ENCODE measurements at regions not wholly inside any gene's neighbourhood (a gene's known extent, or its start where the extent isn't known, plus 50 kb on each side); places are given as distances from the start of the nearest gene placed in this dataset.

- intact Hi-C loops (cut with micrococcal nuclease; ENCODE audit: unreplicated experiment) = no loop called here
- H2AFZ ChIP-seq (ENCODE audit: low read length) = no peak overlapping the region
- ChIA-PET CTCF (ENCODE audit: unreplicated experiment) (interaction anchor here (0.7 kb wide), 1 partner anchor 11 kb away, joined by 4 read pairs; no protein-coding TSS in a partner anchor), POLR2A (no interaction called here)
- DNase-seq (ENCODE audit: low spot score) = no peak
- no peak overlapping the region for H3K4me2 ChIP-seq (ENCODE audit: low read length)
- H3K27ac ChIP-seq (ENCODE audit: low read depth, low read length, poor library complexity, severe bottlenecking) = no peak overlapping the region
- BruUV-seq (replicated peaks) = no TSS peak
- TF ChIP-seq CTCF (conservative IDR thresholded peaks at IDR 0.05; ENCODE audit: low read length) = no peak
- TF ChIP-seq EZH2phosphoT487 (IDR thresholded peaks at IDR 0.05; ENCODE audit: borderline replicate concordance, low read depth, low read length) = no peak
- H4K20me1 ChIP-seq (ENCODE audit: insufficient read depth, low read length) = no peaks in the 10 kb centered on the region
- H3K79me2 ChIP-seq (ENCODE audit: insufficient read depth, low read depth, low read length) = no peaks in the 10 kb centered on the region
- H3K9me3 ChIP-seq (ENCODE audit: low read length) = no peaks in the 10 kb centered on the region
- no peak overlapping the region for H3K4me3 ChIP-seq (ENCODE audit: low read depth, low read length, poor library complexity, severe bottlenecking)
- H3K36me3 ChIP-seq (ENCODE audit: insufficient read depth, low read length) = no peaks in the 10 kb centered on the region
- no peaks in the 10 kb centered on the region for H3K9me2 ChIP-seq (ENCODE audit: insufficient read depth, low read length)
- no peaks in the 10 kb centered on the region for H3K4me1 ChIP-seq (ENCODE audit: insufficient read depth, low read length, poor library complexity, severe bottlenecking)
These were observed 416.4 kb upstream of the PROX1 start for GRCh38 chr1:213571419-213571818.

GRCh38 chr1:213571843-213572242 lies 415.9 kb upstream of the PROX1 start:
- no peak for DNase-seq (ENCODE audit: low spot score)
- ChIA-PET POLR2A (no interaction called here), CTCF (ENCODE audit: unreplicated experiment) (interaction anchor here (0.7 kb wide), 1 partner anchor 10 kb away, joined by 4 read pairs; no protein-coding TSS in a partner anchor)
- Histone ChIP-seq H3K4me1 (ENCODE audit: insufficient read depth, low read length, poor library complexity, severe bottlenecking) (no peaks in the 10 kb centered on the region), H3K27ac (ENCODE audit: low read depth, low read length, poor library complexity, severe bottlenecking) (no peak overlapping the region), H3K4me3 (ENCODE audit: low read depth, low read length, poor library complexity, severe bottlenecking) (no peak overlapping the region), H3K9me2 (ENCODE audit: insufficient read depth, low read length) (no peaks in the 10 kb centered on the region), H3K4me2 (ENCODE audit: low read length) (no peak overlapping the region), H2AFZ (ENCODE audit: low read length) (no peak overlapping the region), H3K79me2 (ENCODE audit: insufficient read depth, low read depth, low read length) (no peaks in the 10 kb centered on the region), H3K36me3 (ENCODE audit: insufficient read depth, low read length) (no peaks in the 10 kb centered on the region), H4K20me1 (ENCODE audit: insufficient read depth, low read length) (no peaks in the 10 kb centered on the region), H3K9me3 (ENCODE audit: low read length) (no peaks in the 10 kb centered on the region)
- no TSS peak for BruUV-seq (replicated peaks)
- no peak for TF ChIP-seq EZH2phosphoT487 (IDR thresholded peaks at IDR 0.05; ENCODE audit: borderline replicate concordance, low read depth, low read length)
- no peak for TF ChIP-seq CTCF (conservative IDR thresholded peaks at IDR 0.05; ENCODE audit: low read length)
- intact Hi-C loops (cut with micrococcal nuclease; ENCODE audit: unreplicated experiment) = no loop called here

GRCh38 chr1:213572912-213573647 lies 414.7 kb upstream of the PROX1 start:
- no peaks in the 10 kb centered on the region for H3K79me2 ChIP-seq (ENCODE audit: insufficient read depth, low read depth, low read length)
- H3K9me2 ChIP-seq (ENCODE audit: insufficient read depth, low read length) = no peaks in the 10 kb centered on the region
- BruUV-seq (replicated peaks) = no TSS peak
- H3K4me3 ChIP-seq (ENCODE audit: low read depth, low read length, poor library complexity, severe bottlenecking) = no peak overlapping the region
- CTCF ChIA-PET (ENCODE audit: unreplicated experiment) = no interaction called here
- no peak overlapping the region for H2AFZ ChIP-seq (ENCODE audit: low read length)
- H3K27ac ChIP-seq (ENCODE audit: low read depth, low read length, poor library complexity, severe bottlenecking) = no peak overlapping the region
- no peaks in the 10 kb centered on the region for H4K20me1 ChIP-seq (ENCODE audit: insufficient read depth, low read length)
- TF ChIP-seq CTCF (conservative IDR thresholded peaks at IDR 0.05; ENCODE audit: low read length) (no peak), EZH2phosphoT487 (IDR thresholded peaks at IDR 0.05; ENCODE audit: borderline replicate concordance, low read depth, low read length) (no peak)
- POLR2A ChIA-PET = no interaction called here
- intact Hi-C loops (cut with micrococcal nuclease; ENCODE audit: unreplicated experiment) = no loop called here
- H3K9me3 ChIP-seq (ENCODE audit: low read length) = no peaks in the 10 kb centered on the region
- no peak for DNase-seq (ENCODE audit: low spot score)
- H3K4me1 ChIP-seq (ENCODE audit: insufficient read depth, low read length, poor library complexity, severe bottlenecking) = no peaks in the 10 kb centered on the region
- no peak overlapping the region for H3K4me2 ChIP-seq (ENCODE audit: low read length)
- H3K36me3 ChIP-seq (ENCODE audit: insufficient read depth, low read length) = no peaks in the 10 kb centered on the region
